H1 (cell line): ENCODE measurements at regions not wholly inside any gene's neighbourhood (a gene's known extent, or its start where the extent isn't known, plus 50 kb on each side); places are given as distances from the start of the nearest gene placed in this dataset.
"Not testable (repeated sequence)": the region's sequence is repeated elsewhere in the genome, so short reads cannot be mapped to it uniquely, and the experiment has no call there.

Experiments
- CTCF ChIA-PET: fragments of 300-600 bp; sonication (Branson Sonifier 250); formaldehyde crosslinking; loops from one replicate; lab custom pipeline; 2021; ENCODE audit not compliant: partially characterized antibody; lab: Charles Lee
- POLR2A ChIA-PET: fragments of 300-600 bp; sonication (Branson Sonifier 250); formaldehyde crosslinking; loops from one replicate; lab custom pipeline; 2021; ENCODE audit warnings: inconsistent platforms; ENCODE audit not compliant: partially characterized antibody; lab: Charles Lee
- DNase-seq, 2 experiments: peaks; one replicate each; pipeline versions ENCODE4 v3.0.0 to v3.0.0-alpha.2; 2010 to 2022; ENCODE audit warnings: low spot score in 2 of 2, low read depth in 1 of 2, mixed read lengths in 1 of 2
- FAIRE-seq: peaks from 2 replicates; lab custom pipeline; 2011; peaks lifted over from hg19 to GRCh38; lab: Jason Lieb, UNC
- H2AFZ ChIP-seq: 2 replicates; pipeline ENCODE4 v1.8.1; 2012; ENCODE audit warnings: low read length, inconsistent platforms
- H2AK5ac ChIP-seq: 2 replicates; pipeline ENCODE4 v1.6.1; 2013; ENCODE audit warnings: low read depth, low read length
- H2BK120ac ChIP-seq: replicated peaks from 2 replicates; pipeline ENCODE3; 2013; ENCODE audit warnings: low read depth, low read length, inconsistent platforms
- H2BK12ac ChIP-seq: 2 replicates; pipeline ENCODE4 v1.6.1; 2013; ENCODE audit warnings: low read depth, low read length
- H2BK15ac ChIP-seq: 2 replicates; pipeline ENCODE4 v1.6.1; 2013; ENCODE audit warnings: low read length
- H2BK20ac ChIP-seq: 2 replicates; pipeline ENCODE4 v1.6.1; 2013; ENCODE audit warnings: low read length
- H2BK5ac ChIP-seq: 2 replicates; pipeline ENCODE4 v1.6.1; 2013; ENCODE audit warnings: low read depth, low read length
- H3K14ac ChIP-seq: 2 replicates; pipeline ENCODE4 v1.6.1; 2013; ENCODE audit warnings: inconsistent platforms; ENCODE audit not compliant: insufficient read length
- H3K18ac ChIP-seq: 2 replicates; pipeline ENCODE4 v1.6.1; 2013; ENCODE audit warnings: low read length; ENCODE audit errors: extremely low read depth
- H3K23ac ChIP-seq: 2 replicates; pipeline ENCODE4 v1.6.1; 2013; ENCODE audit warnings: inconsistent platforms; ENCODE audit not compliant: insufficient read length
- H3K23me2 ChIP-seq: 2 replicates; pipeline ENCODE4 v1.6.1; 2013; ENCODE audit warnings: low read depth, low read length
- H3K27ac ChIP-seq: 2 replicates; pipeline ENCODE4 v1.6.1; 2011; ENCODE audit warnings: low read depth, low read length, inconsistent platforms
- H3K27me3 ChIP-seq, 4 experiments: replicated peaks in 1 of 4; 1 replicate in 1 of 4; 2 replicates in 3 of 4; pipeline versions ENCODE4 v1.6.1 to v1.8.1; 2011 to 2013; ENCODE audit warnings: low read length in 3 of 4, mild to moderate bottlenecking in 3 of 4, inconsistent platforms in 2 of 4, mixed read lengths in 2 of 4, moderate library complexity in 1 of 4; ENCODE audit not compliant: control insufficient read depth in 3 of 4, insufficient read depth in 3 of 4; ENCODE audit errors: extremely low read depth in 1 of 4
- H3K36me3 ChIP-seq, 4 experiments: 2 replicates each; pipeline versions ENCODE4 v1.6.1 to v1.8.1; 2011 to 2013; ENCODE audit warnings: mild to moderate bottlenecking in 4 of 4, low read length in 3 of 4, moderate library complexity in 2 of 4, control low read depth in 1 of 4, inconsistent platforms in 1 of 4; ENCODE audit not compliant: insufficient read depth in 4 of 4, control insufficient read depth in 2 of 4
- H3K4ac ChIP-seq: replicated peaks from 2 replicates; pipeline ENCODE3; 2013; ENCODE audit warnings: low read length, low read depth, mixed read lengths, inconsistent platforms; ENCODE audit not compliant: insufficient read length
- H3K4me1 ChIP-seq, 4 experiments: replicated peaks in 1 of 4; 1 replicate in 1 of 4; 2 replicates in 3 of 4; pipeline versions ENCODE4 v1.6.1 to v1.8.1; 2011 to 2013; ENCODE audit warnings: low read length in 3 of 4, inconsistent platforms in 2 of 4, mixed read lengths in 1 of 4; ENCODE audit not compliant: insufficient read depth in 4 of 4, control insufficient read depth in 3 of 4
- H3K4me2 ChIP-seq, 2 experiments: 2 replicates each; pipeline versions ENCODE4 v1.6.1 to v1.8.1; 2011 to 2013; ENCODE audit warnings: low read depth in 2 of 2, low read length in 2 of 2, control low read depth in 1 of 2, inconsistent platforms in 1 of 2, mild to moderate bottlenecking in 1 of 2; ENCODE audit not compliant: insufficient read depth in 1 of 2
- H3K4me3 ChIP-seq, 4 experiments: fragments of 200-600, 300-600 bp in 1 of 4; sonication (generic), shearing (Covaris generic), sonication (Bioruptor Twin) in 1 of 4; 2 replicates each; pipeline versions ENCODE4 v1.5.1 to v1.8.1; 2011 to 2016; ENCODE audit warnings: low read length in 4 of 4, low read depth in 3 of 4, control low read depth in 2 of 4, inconsistent platforms in 2 of 4, mild to moderate bottlenecking in 2 of 4, mixed read lengths in 1 of 4, moderate library complexity in 1 of 4; ENCODE audit not compliant: insufficient read depth in 2 of 4; ENCODE audit errors: extremely low read depth in 1 of 4
- H3K56ac ChIP-seq: replicated peaks from 2 replicates; pipeline ENCODE3; 2013; ENCODE audit warnings: low read depth, mild to moderate bottlenecking, mixed read lengths, low read length, inconsistent platforms; ENCODE audit not compliant: insufficient read length
- H3K79me1 ChIP-seq: 2 replicates; pipeline ENCODE4 v1.6.1; 2013; ENCODE audit warnings: low read depth, low read length, control low read depth
- H3K79me2 ChIP-seq, 2 experiments: 2 replicates each; pipeline versions ENCODE4 v1.6.1 to v1.8.1; 2012 to 2013; ENCODE audit warnings: low read length in 2 of 2, mild to moderate bottlenecking in 2 of 2, inconsistent platforms in 1 of 2; ENCODE audit not compliant: insufficient read depth in 2 of 2, control insufficient read depth in 1 of 2
- H3K9ac ChIP-seq, 4 experiments: replicated peaks in 1 of 4; 1 replicate in 1 of 4; 2 replicates in 3 of 4; pipeline versions ENCODE4 v1.6.1 to v1.8.1; 2011 to 2013; ENCODE audit warnings: low read depth in 3 of 4, low read length in 3 of 4, control low read depth in 2 of 4, mild to moderate bottlenecking in 2 of 4, moderate library complexity in 2 of 4, inconsistent platforms in 1 of 4; ENCODE audit errors: extremely low read depth in 1 of 4
- H3K9me3 ChIP-seq, 2 experiments: 2 replicates each; pipeline versions ENCODE4 v1.6.1 to v1.8.1; 2012 to 2013; ENCODE audit warnings: mild to moderate bottlenecking in 2 of 2, moderate library complexity in 2 of 2, control low read depth in 1 of 2, inconsistent platforms in 1 of 2, low read depth in 1 of 2, low read length in 1 of 2, mixed read lengths in 1 of 2; ENCODE audit not compliant: insufficient read depth in 2 of 2
- H4K20me1 ChIP-seq, 2 experiments: replicated peaks in 1 of 2; 2 replicates each; pipeline versions ENCODE3 to v1.8.1; 2011 to 2013; ENCODE audit warnings: inconsistent platforms in 2 of 2, low read length in 2 of 2, mild to moderate bottlenecking in 1 of 2; ENCODE audit not compliant: insufficient read depth in 2 of 2, control insufficient read depth in 1 of 2
- H4K5ac ChIP-seq: 2 replicates; pipeline ENCODE4 v1.6.1; 2013; ENCODE audit warnings: low read length, low read depth, mixed read lengths, inconsistent platforms; ENCODE audit not compliant: insufficient read length
- H4K8ac ChIP-seq: 2 replicates; pipeline ENCODE4 v1.8.0; 2013; ENCODE audit warnings: mild to moderate bottlenecking, moderate library complexity, low read length, inconsistent platforms; ENCODE audit not compliant: insufficient read depth; ENCODE audit errors: extremely low read depth
- H4K91ac ChIP-seq: replicated peaks from 2 replicates; pipeline ENCODE3; 2013; ENCODE audit warnings: low read length, mixed read lengths, inconsistent platforms; ENCODE audit not compliant: insufficient read length
- ASH2L ChIP-seq: fragments of 200-600, 300-600 bp; sonication (generic); IDR thresholded peaks from one replicate; pipeline ENCODE4 v1.7.1; 2017; ENCODE audit warnings: low read length
- RAD21 ChIP-seq, 2 experiments: IDR thresholded peaks in 1 of 2; conservative IDR thresholded peaks in 1 of 2; 2 replicates each; pipeline ENCODE4 v1.6.1; 2011; ENCODE audit warnings: low read depth in 2 of 2, low read length in 2 of 2, improper control_type of control experiment in 1 of 2, inconsistent platforms in 1 of 2, mild to moderate bottlenecking in 1 of 2, moderate library complexity in 1 of 2
- WGBS, 2 experiments: shearing (Covaris generic) in 1 of 2; methylation state at CpG; one replicate each; pipeline versions ENCODE4 v1.1.6 to v1.1.7; 2013 to 2015; ENCODE audit warnings: low lambda C conversion rate in 2 of 2, mixed read lengths in 2 of 2, inconsistent platforms in 1 of 2, low coverage in 1 of 2, missing lambda C conversion rate in 1 of 2; ENCODE audit not compliant: insufficient replicate concordance in 2 of 2, insufficient coverage in 1 of 2, insufficient read length in 1 of 2; ENCODE audit errors: extremely low coverage in 1 of 2, missing lambda C conversion rate in 1 of 2; 5-methylcytosine and 5-hydroxymethylcytosine counted together

GRCh38 chrX:131881194-131881593, 141.9 kb upstream of the STK26 start:
- H2BK20ac ChIP-seq = no peak overlapping the region
- H3K56ac ChIP-seq = no peak overlapping the region
- H4K91ac ChIP-seq = no peak overlapping the region
- H3K79me1 ChIP-seq = no peaks in the 10 kb centered on the region
- no peak overlapping the region for H3K23ac ChIP-seq
- no peak overlapping the region for H2BK12ac ChIP-seq
- H3K23me2 ChIP-seq = no peaks in the 10 kb centered on the region
- no peak overlapping the region for H3K4me2 ChIP-seq
- DNase-seq (no peak), FAIRE-seq (no peak)
- H3K27ac ChIP-seq = no peak overlapping the region
- no peaks in the 10 kb centered on the region; a peak in 1 of 4 replicates for H3K9me3 ChIP-seq
- no peak overlapping the region for H2AK5ac ChIP-seq
- H4K5ac ChIP-seq = no peak overlapping the region
- no peak overlapping the region for H2BK120ac ChIP-seq
- H2AFZ ChIP-seq = no peak overlapping the region
- H4K20me1 ChIP-seq = no peaks in the 10 kb centered on the region
- no peak overlapping the region for H2BK5ac ChIP-seq
- no peak overlapping the region for H3K4ac ChIP-seq
- no peak overlapping the region for H3K18ac ChIP-seq
- H3K27me3 ChIP-seq = no peaks in the 10 kb centered on the region
- no peak overlapping the region for H3K9ac ChIP-seq
- H3K14ac ChIP-seq = no peak overlapping the region
- ChIA-PET POLR2A (no interaction called here), CTCF (no interaction called here)
- H4K8ac ChIP-seq = no peak overlapping the region
- TF ChIP-seq RAD21 (IDR thresholded peaks at IDR 0.05 in 1 of 2, conservative IDR thresholded peaks at IDR 0.05 in 1 of 2; ENCODE audit: low read depth in 2 of 2, low read length in 2 of 2) (peak in 1 of 2 experiments; percentile 18; a peak in 1 of 4 replicates), ASH2L (no peak)
- no peaks in the 10 kb centered on the region for H3K4me1 ChIP-seq
- WGBS, 2 experiments = 100% methylated on average over 1 of the region's 5 CpGs; no CpG with 5 or more reads in 1 of the 2 experiments
- H2BK15ac ChIP-seq = no peak overlapping the region
- no peaks in the 10 kb centered on the region for H3K36me3 ChIP-seq
- no peak overlapping the region for H3K4me3 ChIP-seq
- H3K79me2 ChIP-seq = no peaks in the 10 kb centered on the region

GRCh38 chrX:131885042-131885441, 138.1 kb upstream of the STK26 start:
- POLR2A ChIA-PET, FAIRE-seq, H2BK12ac ChIP-seq, H3K18ac ChIP-seq, H3K4me1 ChIP-seq, H4K20me1 ChIP-seq, H3K27ac ChIP-seq, H3K27me3 ChIP-seq, H4K5ac ChIP-seq, H3K4me2 ChIP-seq, DNase-seq, H2BK5ac ChIP-seq, H3K56ac ChIP-seq, H2BK15ac ChIP-seq, H3K79me2 ChIP-seq, H3K23me2 ChIP-seq, CTCF ChIA-PET, H3K23ac ChIP-seq, H2AFZ ChIP-seq, H3K9me3 ChIP-seq, H3K4ac ChIP-seq, H3K4me3 ChIP-seq, H3K9ac ChIP-seq, H3K14ac ChIP-seq, H2BK120ac ChIP-seq, H4K8ac ChIP-seq, H4K91ac ChIP-seq, H3K79me1 ChIP-seq, H3K36me3 ChIP-seq, H2BK20ac ChIP-seq, H2AK5ac ChIP-seq: not testable (repeated sequence)
- 60% methylated on average over 1 of the region's 1 CpG; no CpG with 5 or more reads in 1 of the 2 experiments for WGBS, 2 experiments
